Epithelial cell of esophagus (primary cell): ENCODE measurements at regions not wholly inside any gene's neighbourhood (a gene's known extent, or its start where the extent isn't known, plus 50 kb on each side); places are given as distances from the start of the nearest gene placed in this dataset.

Source experiments
- DNase-seq: peaks from one replicate; pipeline ENCODE4 v3.0.0; 2010; ENCODE audit warnings: low read depth
- H3K4me3 ChIP-seq: 2 replicates; pipeline ENCODE4 v1.5.1; 2011; ENCODE audit warnings: mild to moderate bottlenecking, low read length, control low read depth
- CTCF ChIP-seq: IDR thresholded peaks from 2 replicates; pipeline ENCODE4 v1.5.1; 2011; ENCODE audit warnings: low read depth, mild to moderate bottlenecking, low read length, control low read depth, inconsistent platforms; ENCODE audit not compliant: insufficient read depth; ENCODE audit errors: missing control alignments

- no peak for DNase-seq
- TF ChIP-seq CTCF, result no peak
- no peak overlapping the region for H3K4me3 ChIP-seq
Measured at GRCh38 chr2:228697456-228697855, 516.0 kb upstream of the SPHKAP start.

GRCh38 chr2:228690681-228691080 lies 509.2 kb upstream of the SPHKAP start:
- no peak overlapping the region for H3K4me3 ChIP-seq
- no peak for DNase-seq
- no peak for TF ChIP-seq CTCF

GRCh38 chr2:228689053-228689452 lies 507.6 kb upstream of the SPHKAP start:
- peak; percentile 20 for DNase-seq
- no peak overlapping the region for H3K4me3 ChIP-seq
- TF ChIP-seq CTCF, result no peak

- DNase-seq, result peak; percentile 69
- TF ChIP-seq CTCF, result no peak
- H3K4me3 ChIP-seq, result no peak overlapping the region
Measured at GRCh38 chr2:228688007-228688645, 506.6 kb upstream of the SPHKAP start.

- no peak for DNase-seq
- H3K4me3 ChIP-seq, result no peak overlapping the region
- no peak for TF ChIP-seq CTCF
Measured at GRCh38 chr2:228681979-228682378, 500.5 kb upstream of the SPHKAP start.

- peak; percentile 50 for TF ChIP-seq CTCF
- H3K4me3 ChIP-seq, result no peak overlapping the region
- peak; percentile 66 for DNase-seq
Measured at GRCh38 chr2:228681426-228681825, 499.9 kb upstream of the SPHKAP start.

- no peak for TF ChIP-seq CTCF
- no peak for DNase-seq
- H3K4me3 ChIP-seq, result no peak overlapping the region
Measured at GRCh38 chr2:228678110-228678509, 496.6 kb upstream of the SPHKAP start.
